SK-MEL-5 (cell line): ENCODE measurements at regions not wholly inside any gene's neighbourhood (a gene's known extent, or its start where the extent isn't known, plus 50 kb on each side); places are given as distances from the start of the nearest gene placed in this dataset.
"Not testable (repeated sequence)": the region's sequence is repeated elsewhere in the genome, so short reads cannot be mapped to it uniquely, and the experiment has no call there.

ENCODE experiments used
- DNase-seq: peaks from one replicate; pipeline ENCODE4 v3.0.0-alpha.2; 2016; ENCODE audit warnings: low read depth, low spot score
- in situ Hi-C: cut with HindIII; loops from 2 replicates; pipeline ENCODE4 v1.10.0; 2016; ENCODE audit warnings: low sequenced_read_pairs, high pct_unique_total_duplicates, low pct_unique_long_range_greater_than_20kb

DNA sequence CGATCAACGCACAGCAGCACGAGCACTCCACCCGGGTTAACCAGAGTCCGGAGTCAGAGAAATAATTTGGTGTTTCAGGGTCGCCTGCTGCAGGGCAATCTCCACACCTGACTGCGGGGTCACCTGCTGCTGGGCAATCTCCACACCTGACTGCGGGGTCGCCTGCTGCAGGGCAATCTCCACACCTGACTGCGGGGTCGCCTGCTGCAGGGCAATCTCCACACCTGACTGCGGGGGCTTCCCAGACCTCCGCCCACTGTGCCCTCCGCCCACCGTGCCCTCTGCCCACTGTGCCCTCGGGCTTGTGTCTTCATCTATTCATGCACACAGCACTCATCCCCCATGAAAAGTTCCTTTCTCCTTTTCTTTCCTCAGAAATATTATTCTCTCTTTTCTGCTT lies 500.2 kb upstream of the SALL3 start:
- no peak for DNase-seq
- in situ Hi-C loops: no loop called here

GRCh38 chr18:78480262-78481054 lies 499.2 kb upstream of the SALL3 start:
- DNase-seq: no peak
- in situ Hi-C loops: no loop called here

DNA sequence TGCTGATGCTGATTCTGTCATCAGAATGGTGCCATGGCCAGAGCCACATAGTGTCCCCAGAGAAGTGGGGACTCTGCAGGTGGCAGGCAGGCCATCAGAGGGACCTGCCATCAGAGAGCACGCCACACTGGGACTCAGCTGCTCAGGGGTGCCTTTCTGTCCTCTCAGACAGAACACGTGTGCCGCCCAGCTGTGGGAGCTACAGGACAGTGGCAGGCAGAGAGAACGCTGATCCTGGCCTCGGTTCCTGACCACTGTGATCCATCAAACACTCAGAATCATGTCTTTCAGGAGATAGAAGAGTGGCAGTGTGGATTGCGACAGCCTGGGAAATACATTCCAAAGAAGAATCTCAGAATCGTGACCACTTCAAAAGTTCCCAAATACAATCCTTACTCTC lies 497.2 kb upstream of the SALL3 start:
- in situ Hi-C loops: no loop called here
- DNase-seq: no peak

DNA sequence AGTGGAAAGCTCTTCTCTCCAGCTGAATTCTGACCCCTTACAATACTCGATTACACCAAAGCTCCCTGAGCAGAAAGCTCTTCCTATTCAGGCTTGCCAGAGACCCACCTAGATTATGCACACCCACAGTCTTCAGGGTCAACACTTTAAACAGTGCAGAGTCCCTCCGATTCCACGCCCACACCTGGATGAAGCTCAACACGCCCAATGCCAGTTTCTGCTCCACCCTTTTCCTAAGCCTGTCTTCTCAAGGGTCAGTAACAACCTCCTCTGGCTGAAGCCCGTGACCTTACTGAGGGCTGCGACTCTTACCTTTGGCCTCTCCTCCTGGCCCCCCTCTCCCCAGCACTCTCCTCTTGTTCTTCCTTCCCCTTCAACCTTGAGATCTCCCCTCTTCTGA lies 492.0 kb upstream of the SALL3 start:
- no peak for DNase-seq
- in situ Hi-C loops: no loop called here

DNA sequence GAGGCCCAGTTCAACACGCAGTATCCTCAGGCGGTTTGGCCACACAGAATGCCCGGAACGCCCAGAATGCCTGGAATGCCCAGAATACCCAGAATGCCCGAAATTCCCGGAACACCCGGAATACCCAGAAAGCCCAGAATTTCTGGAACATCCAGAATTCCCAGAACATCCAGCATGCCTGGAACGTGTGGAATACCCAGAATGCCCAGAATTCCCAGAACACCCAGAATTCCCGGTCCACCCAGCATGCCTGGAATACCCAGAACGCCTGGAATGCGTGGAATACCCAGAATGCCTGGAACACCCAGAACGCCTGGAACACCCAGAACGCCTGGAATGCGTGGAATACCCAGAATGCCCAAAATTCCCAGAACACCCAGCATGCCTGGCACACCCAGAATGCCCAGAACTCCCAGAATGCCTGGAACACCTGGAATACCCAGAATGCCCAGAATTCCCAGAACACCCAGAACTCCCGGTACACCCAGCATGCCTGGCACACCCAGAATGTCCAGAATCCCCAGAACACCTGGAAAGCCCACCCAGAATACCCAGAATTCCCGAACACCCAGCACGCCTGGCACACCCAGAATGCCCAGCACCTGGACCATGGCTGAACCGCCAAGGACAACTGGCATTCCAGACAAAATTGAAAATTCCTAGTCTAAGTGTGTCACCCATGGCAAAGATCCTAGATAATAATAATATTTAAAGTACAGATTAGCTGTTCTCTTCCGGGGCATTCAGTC lies 487.4 kb upstream of the SALL3 start:
- in situ Hi-C loops: no loop called here
- DNase-seq: no peak

GRCh38 chr18:78492813-78493371 lies 486.7 kb upstream of the SALL3 start:
- in situ Hi-C loops: no loop called here
- DNase-seq: no peak

GRCh38 chr18:78493490-78493889 lies 486.1 kb upstream of the SALL3 start:
- DNase-seq, in situ Hi-C loops: not testable (repeated sequence)

- DNase-seq: no peak
- in situ Hi-C loops: no loop called here
Measured at GRCh38 chr18:78494204-78495085, 485.2 kb upstream of the SALL3 start.

DNA sequence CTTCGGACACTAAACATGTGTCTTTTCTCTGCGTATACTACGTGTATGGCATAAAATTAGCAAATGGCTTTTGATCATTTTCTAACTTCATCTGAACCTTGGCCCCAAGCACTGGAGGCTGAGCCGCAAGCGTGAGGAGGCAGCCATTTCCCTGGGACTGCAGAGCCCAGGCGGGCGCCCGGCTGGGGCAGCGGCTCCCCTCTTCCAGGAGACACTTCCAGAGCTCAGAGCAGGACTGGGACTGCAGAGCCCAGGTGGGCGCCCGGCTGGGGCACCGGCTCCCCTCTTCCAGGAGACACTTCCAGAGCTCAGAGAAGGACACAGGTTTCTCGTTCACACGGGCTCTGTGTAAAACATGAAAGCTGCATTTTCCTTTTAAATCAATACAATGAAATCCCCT lies 484.1 kb upstream of the SALL3 start:
- in situ Hi-C loops: no loop called here
- DNase-seq: no peak

GRCh38 chr18:78496079-78496478 lies 483.5 kb upstream of the SALL3 start:
- in situ Hi-C loops: no loop called here
- DNase-seq: no peak

GRCh38 chr18:78497641-78498040 lies 482.0 kb upstream of the SALL3 start:
- no peak for DNase-seq
- in situ Hi-C loops: no loop called here

GRCh38 chr18:78499586-78499985 lies 480.0 kb upstream of the SALL3 start:
- no peak for DNase-seq
- in situ Hi-C loops: no loop called here

- in situ Hi-C loops: no loop called here
- DNase-seq: no peak
Measured at GRCh38 chr18:78501251-78501650, 478.4 kb upstream of the SALL3 start.

DNA sequence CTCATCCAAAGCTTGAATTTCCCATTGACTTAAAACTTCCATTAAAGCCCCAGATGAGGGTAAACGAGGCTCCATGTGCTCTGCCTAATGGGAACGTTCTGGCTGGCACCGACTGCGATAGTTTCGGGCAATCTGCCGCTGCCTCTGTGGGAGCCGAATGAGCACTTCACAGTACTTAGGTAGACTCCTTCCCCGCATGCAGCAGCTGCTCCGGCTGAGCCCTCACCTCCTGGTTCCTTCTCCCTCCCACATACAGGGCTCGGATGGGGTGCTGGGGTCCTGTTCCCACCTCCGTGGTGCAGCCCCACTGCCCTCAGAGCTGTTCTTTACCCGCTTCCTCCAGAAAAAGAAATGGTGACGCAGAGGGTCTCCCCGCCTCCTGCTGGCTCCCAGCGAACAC lies 476.5 kb upstream of the SALL3 start:
- in situ Hi-C loops: no loop called here

GRCh38 chr18:78505851-78506461 lies 473.7 kb upstream of the SALL3 start:
- in situ Hi-C loops: no loop called here
- peak; percentile 71 for DNase-seq

More for the DNA sequence above, 476.5 kb upstream of the SALL3 start:
- no peak for DNase-seq

DNA sequence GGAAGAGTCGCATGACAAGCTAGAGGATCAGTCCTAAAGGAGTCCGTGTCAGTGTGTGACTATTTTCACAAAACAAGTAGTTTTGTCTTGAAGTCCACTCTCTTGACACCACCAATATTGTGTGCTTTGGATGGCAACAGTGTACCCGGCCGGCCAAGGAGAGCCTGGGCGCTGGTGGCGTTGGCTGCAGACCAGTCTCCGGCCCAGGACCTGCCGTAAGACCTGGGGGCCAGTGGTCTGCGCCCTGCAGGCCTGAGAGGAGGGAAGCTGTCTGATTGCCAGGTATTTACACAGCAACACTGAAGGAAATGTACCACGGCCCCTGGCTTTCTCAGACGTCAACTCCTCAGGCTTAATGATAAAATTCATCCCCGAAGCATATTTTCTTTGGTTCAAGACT lies 472.4 kb upstream of the SALL3 start:
- in situ Hi-C loops: no loop called here
- no peak for DNase-seq

DNA sequence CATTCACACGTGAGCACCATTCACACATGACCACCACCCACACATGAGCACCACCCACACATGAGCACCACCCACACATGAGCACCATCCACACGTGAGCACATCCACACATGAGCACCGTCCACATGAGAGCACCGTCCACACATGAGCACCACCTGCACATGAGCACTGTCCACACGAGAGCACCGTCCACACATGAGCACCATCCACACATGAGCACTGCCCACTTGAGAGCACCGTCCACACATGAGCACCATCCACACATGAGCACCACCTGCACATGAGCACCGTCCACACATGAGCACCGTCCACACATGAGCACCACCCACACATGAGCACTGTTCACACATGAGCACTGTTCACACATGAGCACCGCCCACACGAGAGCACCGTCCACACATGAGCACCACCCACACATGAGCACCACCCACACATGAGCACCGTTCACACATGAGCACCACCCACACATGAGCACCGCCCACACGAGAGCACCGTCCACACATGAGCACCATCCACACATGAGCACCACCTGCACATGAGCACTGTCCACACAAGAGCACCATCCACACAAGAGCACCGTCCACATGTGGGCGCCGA lies 471.3 kb upstream of the SALL3 start:
- in situ Hi-C loops, DNase-seq: not testable (repeated sequence)
